ENCODE measurements at regions not wholly inside any gene's neighbourhood (a gene's known extent, or its start where the extent isn't known, plus 50 kb on each side); places are given as distances from the start of the nearest gene placed in this dataset.

- Histone ChIP-seq H3K27ac (ENCODE audit: low read length) (no peak overlapping the region), H3K79me2 (replicated peaks; ENCODE audit: insufficient read depth, low read length) (no peaks in the 10 kb centered on the region), H3F3A (ENCODE audit: insufficient read depth, low read length, poor library complexity, severe bottlenecking) (no peaks in the 10 kb centered on the region), H3K9me2 (ENCODE audit: insufficient read depth, low read length) (no peaks in the 10 kb centered on the region), H3K27me3 (ENCODE audit: insufficient read depth, low read depth, low read length) (no peaks in the 10 kb centered on the region), H2AFZ (ENCODE audit: low read depth, low read length) (no peak overlapping the region), H3K4me2 (ENCODE audit: low read length) (no peak overlapping the region), H3K4me3 (ENCODE audit: low read length) (no peak overlapping the region), H3K9me3 (ENCODE audit: low read length) (no peaks in the 10 kb centered on the region), H3K36me3 (ENCODE audit: insufficient read depth, low read length) (no peaks in the 10 kb centered on the region), H4K20me1 (ENCODE audit: insufficient read depth) (no peaks in the 10 kb centered on the region), H3K9ac (ENCODE audit: low read length) (no peak overlapping the region)
- TF ChIP-seq RAD21 (conservative IDR thresholded peaks at IDR 0.05) (no peak), REST (IDR thresholded peaks at IDR 0.05; ENCODE audit: borderline replicate concordance) (no peak), SMC3 (conservative IDR thresholded peaks at IDR 0.05; ENCODE audit: poor library complexity) (no peak), EZH2 (IDR thresholded peaks at IDR 0.05; ENCODE audit: borderline replicate concordance, insufficient read depth, low read length, poor library complexity, severe bottlenecking) (no peak), POLR2AphosphoS5 (IDR thresholded peaks at IDR 0.05) (no peak), EP300 (conservative IDR thresholded peaks at IDR 0.05; ENCODE audit: poor library complexity, severe bottlenecking) (no peak), TAF1 (IDR thresholded peaks at IDR 0.05; ENCODE audit: low read depth) (no peak), MXI1 (conservative IDR thresholded peaks at IDR 0.05; ENCODE audit: poor library complexity, severe bottlenecking) (no peak), CTCF (IDR thresholded peaks at IDR 0.05; ENCODE audit: poor library complexity, severe bottlenecking) (no peak)
Measured at GRCh38 chr5:51685419-51685818, 302.2 kb downstream of the ISL1 start.

GRCh38 chr5:51686622-51687021 is 303.4 kb downstream of the ISL1 start:
- Histone ChIP-seq H2AFZ (ENCODE audit: low read depth, low read length) (no peak overlapping the region), H3K27ac (ENCODE audit: low read length) (no peak overlapping the region)

More at GRCh38 chr5:51686622-51687021, 303.4 kb downstream of the ISL1 start:
- TF ChIP-seq TAF1 (IDR thresholded peaks at IDR 0.05; ENCODE audit: low read depth) (no peak), CTCF (IDR thresholded peaks at IDR 0.05; ENCODE audit: poor library complexity, severe bottlenecking) (no peak), POLR2AphosphoS5 (IDR thresholded peaks at IDR 0.05) (no peak), SMC3 (conservative IDR thresholded peaks at IDR 0.05; ENCODE audit: poor library complexity) (no peak), EP300 (conservative IDR thresholded peaks at IDR 0.05; ENCODE audit: poor library complexity, severe bottlenecking) (no peak), MXI1 (conservative IDR thresholded peaks at IDR 0.05; ENCODE audit: poor library complexity, severe bottlenecking) (no peak), EZH2 (IDR thresholded peaks at IDR 0.05; ENCODE audit: borderline replicate concordance, insufficient read depth, low read length, poor library complexity, severe bottlenecking) (no peak), RAD21 (conservative IDR thresholded peaks at IDR 0.05) (no peak), REST (IDR thresholded peaks at IDR 0.05; ENCODE audit: borderline replicate concordance) (no peak)
- Histone ChIP-seq H3K36me3 (ENCODE audit: insufficient read depth, low read length) (no peaks in the 10 kb centered on the region), H4K20me1 (ENCODE audit: insufficient read depth) (no peaks in the 10 kb centered on the region), H3K27me3 (ENCODE audit: insufficient read depth, low read depth, low read length) (no peaks in the 10 kb centered on the region), H3K4me3 (ENCODE audit: low read length) (no peak overlapping the region), H3K9me2 (ENCODE audit: insufficient read depth, low read length) (no peaks in the 10 kb centered on the region), H3K79me2 (replicated peaks; ENCODE audit: insufficient read depth, low read length) (no peaks in the 10 kb centered on the region), H3K4me2 (ENCODE audit: low read length) (no peak overlapping the region), H3K9ac (ENCODE audit: low read length) (no peak overlapping the region), H3K9me3 (ENCODE audit: low read length) (no peaks in the 10 kb centered on the region), H3F3A (ENCODE audit: insufficient read depth, low read length, poor library complexity, severe bottlenecking) (no peaks in the 10 kb centered on the region)

All from neural cell (in vitro differentiated cells).